ENCODE measurements at regions not wholly inside any gene's neighbourhood (a gene's known extent, or its start where the extent isn't known, plus 50 kb on each side); places are given as distances from the start of the nearest gene placed in this dataset.
"Not testable (repeated sequence)": the region's sequence is repeated elsewhere in the genome, so short reads cannot be mapped to it uniquely, and the experiment has no call there.

- intact Hi-C loops (cut with micrococcal nuclease), result not testable (repeated sequence)
These were observed 268.6 kb upstream of the SATB1 start for GRCh38 chr3:18693588-18694329.

DNA sequence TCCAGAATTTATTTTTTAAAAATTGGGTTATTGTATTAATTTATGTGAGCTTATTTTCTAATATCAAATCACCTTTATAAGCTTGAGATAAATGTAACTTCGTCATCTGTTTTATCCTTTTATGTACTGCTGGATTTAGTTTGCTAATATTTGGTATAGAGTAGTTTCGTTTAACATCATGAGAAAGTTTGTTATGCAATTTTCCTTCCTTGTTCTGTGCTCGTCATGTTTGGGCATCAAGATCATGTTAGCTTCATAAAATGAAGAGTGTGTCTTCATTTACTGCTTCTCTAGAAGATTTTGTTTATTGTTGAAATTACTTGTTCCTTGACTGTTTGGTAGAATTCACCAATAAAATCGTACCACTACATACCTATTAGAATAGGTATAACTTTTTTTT is 262.1 kb upstream of the SATB1 start:
- intact Hi-C loops (cut with micrococcal nuclease), result no loop called here

DNA sequence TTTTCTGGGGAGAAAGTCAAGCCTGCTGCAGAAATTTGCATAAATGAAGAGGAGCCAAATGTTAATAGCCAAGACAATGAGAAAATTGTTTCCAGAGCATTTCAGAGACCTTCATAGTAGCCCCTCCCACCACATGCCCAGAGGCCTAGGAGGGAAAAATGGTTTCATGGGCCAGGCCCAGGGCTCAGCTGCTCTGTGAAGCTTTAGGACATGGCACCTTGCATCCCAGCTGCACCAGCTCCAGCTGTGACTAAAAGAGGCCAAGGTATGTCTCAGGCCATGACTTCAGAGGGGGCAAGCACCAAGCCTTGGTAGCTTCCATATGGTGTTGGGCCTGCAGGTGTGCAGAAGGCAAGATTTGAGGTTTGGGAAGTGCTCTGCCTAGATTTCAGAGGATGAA is 258.8 kb upstream of the SATB1 start:
- intact Hi-C loops (cut with micrococcal nuclease), result loop anchor here (5.0 kb wide), 1 partner anchor 73 kb away; no protein-coding TSS in a partner anchor

DNA sequence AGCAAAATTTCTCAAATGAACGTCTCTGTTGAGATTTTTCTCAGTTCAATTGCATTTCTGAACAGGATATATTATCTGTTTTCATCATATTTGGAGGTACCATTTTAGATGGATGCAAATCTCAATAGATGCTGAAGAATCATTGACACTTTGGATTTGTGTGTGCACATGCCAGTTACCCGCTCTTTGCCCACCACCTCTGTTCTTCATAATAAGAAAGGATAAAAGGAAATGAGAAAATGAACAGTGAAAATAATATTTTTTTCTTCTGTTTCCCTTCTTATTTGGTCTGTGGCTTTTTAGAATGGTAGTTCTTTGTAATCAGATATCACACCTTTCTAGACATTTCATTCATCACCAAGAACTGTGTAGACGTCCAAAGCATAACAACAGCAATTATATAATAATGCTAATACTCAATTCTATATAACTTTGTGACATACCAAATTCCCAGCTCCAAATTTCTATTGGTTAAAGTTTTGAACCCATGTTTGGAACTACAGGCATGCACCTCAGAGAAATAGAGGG is 256.7 kb upstream of the SATB1 start:
- intact Hi-C loops (cut with micrococcal nuclease), result loop anchor here (5.0 kb wide), 1 partner anchor 75 kb away; no protein-coding TSS in a partner anchor

DNA sequence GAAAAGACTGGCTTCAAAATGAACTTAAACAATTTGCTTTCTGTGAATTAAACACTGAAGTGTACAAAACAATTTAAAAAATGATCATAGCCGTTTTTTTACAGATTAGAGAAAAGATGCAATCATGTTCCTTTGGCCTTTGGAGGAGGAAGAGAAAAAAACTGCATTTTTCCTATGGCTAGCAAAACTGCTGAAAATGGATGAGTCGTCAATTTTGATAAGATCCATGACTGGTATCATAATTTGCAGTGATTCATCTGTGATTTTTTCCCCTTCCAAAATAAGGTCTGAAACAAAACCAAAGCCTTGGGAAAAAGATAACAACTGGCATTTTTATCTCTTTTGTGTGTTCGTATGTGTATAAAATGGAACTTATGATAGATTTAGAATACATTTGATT is 255.6 kb upstream of the SATB1 start:
- intact Hi-C loops (cut with micrococcal nuclease), result loop anchor here (5.0 kb wide), 1 partner anchor 77 kb away; no protein-coding TSS in a partner anchor

DNA sequence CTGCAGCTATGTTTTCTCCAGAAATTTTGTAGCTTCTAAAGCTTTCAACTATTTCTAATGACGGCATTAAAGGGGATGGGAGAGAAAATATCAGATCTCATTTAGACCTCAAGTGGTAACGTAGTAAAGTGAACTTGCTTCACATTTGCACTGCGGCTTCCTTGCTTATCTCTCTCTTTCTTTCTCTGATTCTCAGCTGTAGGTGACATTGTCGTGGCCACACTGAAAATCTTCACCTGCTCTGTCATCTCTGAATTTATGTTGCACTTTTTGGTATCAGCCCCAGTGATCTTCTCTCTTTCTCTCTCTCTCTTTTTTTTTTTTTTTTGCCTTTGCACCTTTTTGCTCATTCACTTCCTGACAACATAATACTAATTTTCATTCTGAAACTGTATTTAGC is 254.1 kb upstream of the SATB1 start:
- intact Hi-C loops (cut with micrococcal nuclease), result loop anchor here (1.0 to 10.0 kb wide), 8 partner anchors 22 to 306 kb away; no protein-coding TSS in a partner anchor

DNA sequence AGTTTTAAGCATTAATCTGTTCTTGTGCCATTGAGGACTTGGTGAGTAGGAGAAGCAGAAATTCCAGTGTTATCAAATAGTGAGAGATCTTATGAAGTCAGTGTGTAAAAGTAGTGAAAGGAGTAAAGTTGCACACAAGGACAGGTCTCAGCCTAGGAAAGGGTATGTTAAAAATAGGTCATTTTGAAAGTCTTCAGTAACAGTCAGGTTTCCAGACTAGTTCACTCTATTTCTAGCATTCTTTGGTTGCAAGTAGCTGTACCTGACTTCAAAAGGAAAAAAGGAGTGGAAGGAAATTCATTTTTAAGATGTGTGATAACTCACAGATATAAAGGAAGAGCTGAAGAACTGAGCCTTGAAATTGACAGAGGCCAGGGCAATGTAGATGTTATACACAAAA is 250.1 kb upstream of the SATB1 start:
- intact Hi-C loops (cut with micrococcal nuclease), result loop anchor here (5.0 to 10.0 kb wide), 2 partner anchors 33 to 310 kb away; no protein-coding TSS in a partner anchor

DNA sequence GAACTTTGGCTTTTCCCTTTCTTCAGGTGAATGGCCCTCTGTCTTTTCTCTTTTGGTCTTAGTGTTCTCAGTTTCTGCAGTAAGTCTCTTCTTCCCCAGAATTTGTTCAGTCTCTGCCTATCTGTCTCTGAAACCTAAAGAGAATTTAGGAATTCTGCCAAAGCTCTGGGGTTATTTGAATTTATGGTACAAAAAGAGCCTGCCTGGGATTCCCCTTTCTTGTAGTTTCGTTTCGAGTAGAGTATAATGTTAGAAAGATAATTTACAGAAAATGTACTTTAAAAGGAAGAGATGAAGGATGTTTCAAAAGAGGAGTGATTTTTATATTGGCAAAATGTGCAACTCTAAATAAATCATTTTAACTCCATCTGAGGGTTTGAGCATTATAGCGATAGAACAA is 247.4 kb upstream of the SATB1 start:
- intact Hi-C loops (cut with micrococcal nuclease), result loop anchor here (10.0 kb wide), 1 partner anchor 312 kb away; no protein-coding TSS in a partner anchor

DNA sequence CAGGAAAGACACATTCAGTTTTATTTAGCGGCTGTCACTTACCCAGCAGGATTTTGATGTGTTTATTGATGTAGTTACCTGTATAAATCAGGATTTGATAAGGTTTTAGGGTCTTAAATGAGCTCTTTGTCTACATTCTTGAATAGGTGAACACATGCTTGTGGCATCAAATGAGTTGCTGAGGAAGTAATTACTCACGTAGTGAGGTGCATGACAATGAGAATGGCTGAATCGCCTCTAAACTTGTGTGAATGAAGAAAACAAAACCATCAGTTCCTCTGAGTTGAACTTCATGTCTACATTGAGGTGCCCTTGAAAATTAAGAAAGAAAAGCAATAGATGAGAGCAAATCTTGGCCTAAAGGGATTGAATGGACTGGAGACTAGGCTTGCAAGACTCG is 245.6 kb upstream of the SATB1 start:
- intact Hi-C loops (cut with micrococcal nuclease), result loop anchor here (10.0 kb wide), 1 partner anchor 314 kb away; no protein-coding TSS in a partner anchor

GRCh38 chr3:18669374-18669773 is 244.2 kb upstream of the SATB1 start:
- intact Hi-C loops (cut with micrococcal nuclease), result no loop called here

- intact Hi-C loops (cut with micrococcal nuclease), result no loop called here
These were observed 242.4 kb upstream of the SATB1 start for GRCh38 chr3:18667552-18667951.

DNA sequence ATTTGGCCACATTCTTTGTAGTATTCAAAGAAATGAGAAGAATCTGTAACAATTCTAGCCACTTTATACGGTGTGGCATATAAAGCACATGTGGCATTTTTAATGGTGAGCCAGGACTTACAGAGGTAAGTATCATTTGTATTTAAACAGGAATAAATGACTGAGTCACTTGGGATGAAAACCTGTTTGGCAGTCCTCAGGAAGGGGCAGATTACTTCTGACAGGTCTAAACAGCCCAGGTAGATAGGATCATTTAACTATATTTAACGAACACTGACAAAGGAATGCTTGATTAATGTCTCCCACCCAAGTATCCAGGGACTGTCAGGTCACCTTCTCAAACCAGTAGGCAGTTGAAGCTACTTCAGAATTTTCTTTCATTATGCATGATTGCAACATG is 241.5 kb upstream of the SATB1 start:
- intact Hi-C loops (cut with micrococcal nuclease), result no loop called here

DNA sequence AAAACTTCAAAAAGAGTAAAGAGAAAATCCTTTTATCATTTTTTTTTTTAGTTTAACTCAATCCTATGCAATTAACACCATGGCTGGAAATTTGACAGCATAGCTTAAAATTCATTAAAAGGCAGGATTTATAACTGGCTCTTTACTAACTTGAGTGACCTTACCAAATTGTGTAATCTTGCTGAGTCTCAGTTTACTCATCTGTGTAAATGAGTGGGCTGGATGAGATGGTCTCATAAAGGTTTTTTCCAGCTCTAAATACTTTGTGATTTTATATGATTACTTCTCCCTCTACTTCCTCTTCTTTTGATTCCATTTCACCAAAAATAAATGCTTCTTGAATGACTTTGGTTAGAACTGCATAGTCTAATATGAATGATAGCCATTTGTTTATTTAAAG is 234.9 kb upstream of the SATB1 start:
- intact Hi-C loops (cut with micrococcal nuclease), result no loop called here

- intact Hi-C loops (cut with micrococcal nuclease), result loop anchor here (1.0 to 5.0 kb wide), 3 partner anchors 9 to 211 kb away; no protein-coding TSS in a partner anchor
These were observed 233.0 kb upstream of the SATB1 start for GRCh38 chr3:18657858-18658820.

- intact Hi-C loops (cut with micrococcal nuclease), result loop anchor here (2.0 to 5.0 kb wide), 2 partner anchors 22 to 210 kb away; no protein-coding TSS in a partner anchor
These were observed 231.7 kb upstream of the SATB1 start for GRCh38 chr3:18656866-18657265.

DNA sequence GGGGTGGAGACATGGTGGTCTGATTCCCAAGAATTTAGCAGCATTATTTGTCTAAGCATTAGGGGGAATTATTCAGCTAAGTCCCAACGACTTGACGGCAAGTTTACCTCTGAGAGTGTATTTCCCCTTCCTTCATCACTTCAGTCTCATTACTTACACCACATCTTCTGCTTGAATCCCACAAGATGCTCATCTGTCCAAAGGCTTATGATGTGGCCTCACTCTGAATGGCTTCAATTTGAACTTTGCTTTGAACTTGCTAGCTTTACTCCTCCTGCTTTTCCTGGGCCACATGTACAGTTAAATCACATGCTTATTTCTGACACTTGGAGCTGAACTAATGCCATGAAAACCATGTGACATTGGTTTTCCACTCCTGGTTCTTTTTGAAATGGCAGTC is 231.3 kb upstream of the SATB1 start:
- intact Hi-C loops (cut with micrococcal nuclease), result loop anchor here (2.0 to 5.0 kb wide), 2 partner anchors 22 to 209 kb away; no protein-coding TSS in a partner anchor

GRCh38 chr3:18655827-18656226 is 230.7 kb upstream of the SATB1 start:
- intact Hi-C loops (cut with micrococcal nuclease), result loop anchor here (2.0 to 5.0 kb wide), 2 partner anchors 23 to 209 kb away; no protein-coding TSS in a partner anchor

DNA sequence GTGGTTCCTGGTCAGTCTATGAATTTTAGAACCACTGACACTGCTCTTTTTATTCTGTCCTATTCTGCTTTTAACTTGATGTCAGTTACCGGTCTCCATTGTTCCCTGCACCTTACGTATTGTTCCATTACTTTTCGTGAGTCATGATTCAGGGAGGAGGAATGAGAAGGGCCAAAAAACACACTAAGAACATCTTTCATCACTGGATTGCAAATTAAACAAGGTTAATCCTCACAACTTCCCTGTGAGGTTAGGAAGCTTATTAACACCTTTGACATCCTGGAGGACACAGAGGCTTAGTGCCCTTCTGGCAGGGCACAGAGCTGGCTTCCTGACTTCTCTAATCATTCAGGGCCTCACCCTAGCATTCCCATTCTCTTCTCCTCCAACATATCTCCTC is 227.6 kb upstream of the SATB1 start:
- intact Hi-C loops (cut with micrococcal nuclease), result no loop called here

DNA sequence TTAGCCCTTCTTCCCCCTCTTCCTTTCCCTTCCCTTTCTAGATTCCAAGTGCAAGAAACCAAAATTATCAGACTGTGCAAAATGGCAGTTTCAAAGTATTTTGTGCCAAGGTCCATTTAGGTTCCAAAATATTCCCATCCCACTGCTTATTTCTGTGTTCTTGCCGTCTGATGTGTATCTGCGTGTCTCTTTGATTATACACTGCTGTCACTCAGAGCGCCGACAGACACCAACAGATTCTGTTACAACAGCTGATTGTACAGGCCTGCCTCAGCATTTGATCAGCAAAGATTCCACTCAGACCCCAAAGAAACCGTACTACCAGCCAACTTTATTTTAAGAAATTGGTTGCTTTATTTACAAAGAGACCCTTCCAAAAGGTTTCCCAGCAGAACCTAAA is 225.6 kb upstream of the SATB1 start:
- intact Hi-C loops (cut with micrococcal nuclease), result no loop called here

- intact Hi-C loops (cut with micrococcal nuclease), result loop anchor here (1.0 to 2.0 kb wide), 4 partner anchors 8 to 91 kb away; no protein-coding TSS in a partner anchor
These were observed 224.7 kb upstream of the SATB1 start for GRCh38 chr3:18649666-18650363.

All from T-helper 2 cell treated with Interferon-gamma antibody and Interleukin-4, amounts not matched to agents 100 ng/mL and 5 ng/mL, for 36 hours (primary cell).